ENCODE measurements at regions not wholly inside any gene's neighbourhood (a gene's known extent, or its start where the extent isn't known, plus 50 kb on each side); places are given as distances from the start of the nearest gene placed in this dataset.

GRCh38 chr5:158265931-158266700 is 407.2 kb upstream of the CLINT1 start:
- TF ChIP-seq, protein P1, sequence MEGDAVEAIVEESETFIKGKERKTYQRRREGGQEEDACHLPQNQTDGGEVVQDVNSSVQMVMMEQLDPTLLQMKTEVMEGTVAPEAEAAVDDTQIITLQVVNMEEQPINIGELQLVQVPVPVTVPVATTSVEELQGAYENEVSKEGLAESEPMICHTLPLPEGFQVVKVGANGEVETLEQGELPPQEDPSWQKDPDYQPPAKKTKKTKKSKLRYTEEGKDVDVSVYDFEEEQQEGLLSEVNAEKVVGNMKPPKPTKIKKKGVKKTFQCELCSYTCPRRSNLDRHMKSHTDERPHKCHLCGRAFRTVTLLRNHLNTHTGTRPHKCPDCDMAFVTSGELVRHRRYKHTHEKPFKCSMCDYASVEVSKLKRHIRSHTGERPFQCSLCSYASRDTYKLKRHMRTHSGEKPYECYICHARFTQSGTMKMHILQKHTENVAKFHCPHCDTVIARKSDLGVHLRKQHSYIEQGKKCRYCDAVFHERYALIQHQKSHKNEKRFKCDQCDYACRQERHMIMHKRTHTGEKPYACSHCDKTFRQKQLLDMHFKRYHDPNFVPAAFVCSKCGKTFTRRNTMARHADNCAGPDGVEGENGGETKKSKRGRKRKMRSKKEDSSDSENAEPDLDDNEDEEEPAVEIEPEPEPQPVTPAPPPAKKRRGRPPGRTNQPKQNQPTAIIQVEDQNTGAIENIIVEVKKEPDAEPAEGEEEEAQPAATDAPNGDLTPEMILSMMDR (IDR thresholded peaks at IDR 0.05; ENCODE audit: insufficient read depth, low read length, poor library complexity, severe bottlenecking) = no peak
- TF ChIP-seq EZH2phosphoT487 (conservative IDR thresholded peaks at IDR 0.05; ENCODE audit: low read length) = no peak

Measured in SU-DHL-6 (cell line).